Neural progenitor cell (in vitro differentiated cells): ENCODE measurements at regions not wholly inside any gene's neighbourhood (a gene's known extent, or its start where the extent isn't known, plus 50 kb on each side); places are given as distances from the start of the nearest gene placed in this dataset.

Experiments used
- DNase-seq: peaks from one replicate; pipeline ENCODE4 v3.0.0-alpha.2; 2016; ENCODE audit warnings: low spot score
- H2AFZ ChIP-seq: fragments of 200-600 bp; sonication (generic); replicated peaks from 2 replicates; pipeline ENCODE4 v1.6.1; 2016; ENCODE audit warnings: antibody characterized with exemption
- H3F3A ChIP-seq: fragments of 200-600 bp; sonication (generic); 2 replicates; pipeline ENCODE4 v1.6.1; 2016; ENCODE audit warnings: antibody characterized with exemption, low read depth
- H3K27ac ChIP-seq: fragments of 200-600 bp; sonication (generic); 2 replicates; pipeline ENCODE4 v1.5.1; 2016; ENCODE audit warnings: mild to moderate bottlenecking
- H3K27me3 ChIP-seq: fragments of 200-600 bp; sonication (generic); 2 replicates; pipeline ENCODE4 v1.6.1; 2016; ENCODE audit warnings: mild to moderate bottlenecking, moderate library complexity
- H3K36me3 ChIP-seq: fragments of 200-600 bp; sonication (generic); 2 replicates; pipeline ENCODE4 v1.5.1; 2016
- H3K4me1 ChIP-seq: fragments of 200-600 bp; sonication (generic); 2 replicates; pipeline ENCODE4 v1.6.1; 2016; ENCODE audit warnings: mixed run types
- H3K4me2 ChIP-seq: fragments of 200-600 bp; sonication (generic); 2 replicates; pipeline ENCODE4 v1.6.1; 2016
- H3K4me3 ChIP-seq: fragments of 200-600 bp; sonication (generic); 2 replicates; pipeline ENCODE4 v1.5.1; 2016
- H3K79me2 ChIP-seq: fragments of 200-600 bp; sonication (generic); 2 replicates; pipeline ENCODE4 v1.6.1; 2016; ENCODE audit warnings: low read depth
- H3K9ac ChIP-seq: fragments of 200-600 bp; sonication (generic); 2 replicates; pipeline ENCODE4 v1.6.1; 2016
- H3K9me3 ChIP-seq: fragments of 200-600 bp; sonication (generic); 2 replicates; pipeline ENCODE4 v1.5.1; 2016; ENCODE audit warnings: low read depth
- H4K20me1 ChIP-seq: fragments of 200-600 bp; sonication (generic); 2 replicates; pipeline ENCODE4 v1.6.1; 2016; ENCODE audit warnings: low read depth
- H3K27ac Mint-ChIP-seq: 3 replicates; pipeline ENCODE4 v1.8.0; 2021; ENCODE audit warnings: mixed read lengths
- H3K27me3 Mint-ChIP-seq: 2 replicates; pipeline ENCODE4 v1.8.0; 2022; ENCODE audit warnings: low read depth, mild to moderate bottlenecking, inconsistent platforms, moderate library complexity, mixed read lengths; ENCODE audit not compliant: insufficient read depth
- H3K36me3 Mint-ChIP-seq: 3 replicates; pipeline ENCODE4 v1.8.0; 2021; ENCODE audit warnings: mixed read lengths
- H3K4me1 Mint-ChIP-seq: 3 replicates; pipeline ENCODE4 v1.8.0; 2021; ENCODE audit warnings: mixed read lengths
- H3K4me3 Mint-ChIP-seq: 3 replicates; pipeline ENCODE4 v1.8.0; 2021; ENCODE audit warnings: mild to moderate bottlenecking, moderate library complexity, mixed read lengths
- H3K9me3 Mint-ChIP-seq: 3 replicates; pipeline ENCODE4 v1.8.0; 2020; ENCODE audit warnings: mixed read lengths
- EZH2 ChIP-seq: fragments of 200-600 bp; sonication (generic); IDR thresholded peaks from 2 replicates; pipeline ENCODE4 v1.6.1; 2017; ENCODE audit warnings: antibody characterized with exemption, mild to moderate bottlenecking, moderate library complexity
- EZH2phosphoT487 ChIP-seq: fragments of 200-600 bp; sonication (generic); IDR thresholded peaks from 2 replicates; pipeline ENCODE4 v1.6.1; 2017; ENCODE audit warnings: antibody characterized with exemption
- TF ChIP-seq, protein P1 (sequence below): fragments of 200-600 bp; sonication (generic); IDR thresholded peaks from 2 replicates; pipeline ENCODE4 v1.5.1; 2017; ENCODE audit warnings: antibody characterized with exemption, mild to moderate bottlenecking

DNA sequence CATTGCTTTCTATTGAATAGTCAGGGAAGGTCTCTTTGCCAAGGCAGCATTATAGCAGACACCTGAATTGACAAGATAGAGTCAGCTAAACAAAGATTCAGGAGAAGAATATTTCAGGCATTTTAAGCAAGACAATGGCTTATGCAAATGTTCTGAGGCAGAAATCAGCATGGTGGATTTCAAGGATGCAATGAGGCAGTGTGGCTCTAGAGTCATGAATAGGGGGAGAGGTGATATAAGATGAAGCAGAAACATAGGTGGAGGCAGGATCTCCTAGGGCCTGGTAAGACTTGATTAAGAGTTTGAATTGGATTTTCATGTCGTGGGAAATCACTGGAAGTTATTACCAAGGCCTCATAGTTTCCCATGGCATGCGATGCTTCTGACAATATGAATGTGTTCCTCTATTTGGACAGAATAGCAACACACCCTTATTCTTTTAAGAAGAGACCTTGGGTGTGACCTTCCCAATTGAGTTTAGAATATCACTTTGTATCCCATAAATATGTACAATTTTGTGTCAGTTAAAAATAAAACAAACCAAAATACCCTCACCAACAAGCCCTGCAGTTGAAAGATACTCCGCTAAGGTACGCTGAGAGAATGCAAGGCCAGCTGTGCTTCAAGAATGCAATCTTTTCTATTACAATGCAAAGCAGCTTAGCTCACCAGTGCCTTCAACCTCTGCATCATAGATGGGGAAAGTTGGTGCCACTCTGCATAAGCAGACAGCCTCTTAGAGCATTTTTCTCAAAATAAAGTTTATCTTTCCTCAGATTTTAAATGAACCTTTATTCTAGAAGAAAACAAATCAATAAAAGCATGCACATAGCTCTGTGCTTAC is 139.6 kb upstream of the SALL1 start:
- no peaks in the 10 kb centered on the region for H3K79me2 ChIP-seq
- TF ChIP-seq, protein P1, sequence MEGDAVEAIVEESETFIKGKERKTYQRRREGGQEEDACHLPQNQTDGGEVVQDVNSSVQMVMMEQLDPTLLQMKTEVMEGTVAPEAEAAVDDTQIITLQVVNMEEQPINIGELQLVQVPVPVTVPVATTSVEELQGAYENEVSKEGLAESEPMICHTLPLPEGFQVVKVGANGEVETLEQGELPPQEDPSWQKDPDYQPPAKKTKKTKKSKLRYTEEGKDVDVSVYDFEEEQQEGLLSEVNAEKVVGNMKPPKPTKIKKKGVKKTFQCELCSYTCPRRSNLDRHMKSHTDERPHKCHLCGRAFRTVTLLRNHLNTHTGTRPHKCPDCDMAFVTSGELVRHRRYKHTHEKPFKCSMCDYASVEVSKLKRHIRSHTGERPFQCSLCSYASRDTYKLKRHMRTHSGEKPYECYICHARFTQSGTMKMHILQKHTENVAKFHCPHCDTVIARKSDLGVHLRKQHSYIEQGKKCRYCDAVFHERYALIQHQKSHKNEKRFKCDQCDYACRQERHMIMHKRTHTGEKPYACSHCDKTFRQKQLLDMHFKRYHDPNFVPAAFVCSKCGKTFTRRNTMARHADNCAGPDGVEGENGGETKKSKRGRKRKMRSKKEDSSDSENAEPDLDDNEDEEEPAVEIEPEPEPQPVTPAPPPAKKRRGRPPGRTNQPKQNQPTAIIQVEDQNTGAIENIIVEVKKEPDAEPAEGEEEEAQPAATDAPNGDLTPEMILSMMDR = no peak
- TF ChIP-seq EZH2phosphoT487 (no peak), EZH2 (no peak)
- H3K4me1 ChIP-seq = peaks cover 18% of the 10 kb centered on the region
- H3K27me3 ChIP-seq = no peaks in the 10 kb centered on the region
- H3K36me3 Mint-ChIP-seq = no peaks in the 10 kb centered on the region
- no peak overlapping the region for H3K4me3 Mint-ChIP-seq
- H3K9ac ChIP-seq = no peak overlapping the region
- H3K27ac Mint-ChIP-seq = no peak overlapping the region
- H3K4me3 ChIP-seq = no peak overlapping the region
- peaks cover 10% of the 10 kb centered on the region for H3K4me1 Mint-ChIP-seq
- DNase-seq = peak; percentile 54
- H3K4me2 ChIP-seq = peak overlapping the region; percentile 44
- H3F3A ChIP-seq = peaks cover 12% of the 10 kb centered on the region
- H3K27me3 Mint-ChIP-seq = peaks cover 2% of the 10 kb centered on the region
- H3K9me3 Mint-ChIP-seq = peaks cover 3% of the 10 kb centered on the region
- no peak overlapping the region for H3K27ac ChIP-seq
- no peaks in the 10 kb centered on the region for H3K9me3 ChIP-seq
- peak overlapping the region; percentile 47 for H2AFZ ChIP-seq
- no peaks in the 10 kb centered on the region for H3K36me3 ChIP-seq
- H4K20me1 ChIP-seq = no peaks in the 10 kb centered on the region

DNA sequence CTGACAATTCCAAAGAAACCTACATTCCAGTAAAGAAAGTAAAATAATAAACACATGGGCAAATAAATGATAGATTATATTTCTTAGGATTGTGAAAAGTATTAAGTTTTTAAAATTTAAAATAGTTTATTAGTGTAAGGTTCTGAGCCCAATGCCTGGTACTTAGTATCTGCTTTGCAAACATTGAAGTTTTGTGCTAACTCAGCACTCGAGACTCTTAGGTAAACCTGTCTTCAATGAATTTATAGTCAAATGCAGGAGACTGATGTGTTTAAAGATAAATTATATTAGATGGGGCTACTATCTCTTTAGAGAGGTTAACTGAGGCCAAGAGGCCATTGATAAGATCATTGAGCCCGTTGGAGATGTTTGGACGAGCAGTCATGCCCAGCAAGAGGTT is 138.3 kb upstream of the SALL1 start:
- no peak for DNase-seq
- Histone ChIP-seq H2AFZ (no peak overlapping the region), H4K20me1 (no peaks in the 10 kb centered on the region), H3K9me3 (no peaks in the 10 kb centered on the region), H3K79me2 (no peaks in the 10 kb centered on the region), H3K36me3 (no peaks in the 10 kb centered on the region), H3K9ac (no peak overlapping the region), H3K27ac (no peak overlapping the region), H3F3A (peaks cover 12% of the 10 kb centered on the region), H3K4me3 (no peak overlapping the region), H3K27me3 (no peaks in the 10 kb centered on the region), H3K4me2 (no peak overlapping the region), H3K4me1 (peaks cover 18% of the 10 kb centered on the region)
- Mint-ChIP-seq H3K36me3 (no peaks in the 10 kb centered on the region), H3K27ac (no peak overlapping the region), H3K9me3 (no peaks in the 10 kb centered on the region), H3K4me3 (no peak overlapping the region), H3K4me1 (peaks cover 10% of the 10 kb centered on the region), H3K27me3 (peaks cover 2% of the 10 kb centered on the region)
- TF ChIP-seq, protein P1 = no peak
- TF ChIP-seq EZH2phosphoT487 = no peak

- H3K4me1 Mint-ChIP-seq = peaks cover 10% of the 10 kb centered on the region
- no peak overlapping the region for H3K4me2 ChIP-seq
- H3K9me3 ChIP-seq = no peaks in the 10 kb centered on the region
- H3K27me3 Mint-ChIP-seq = peaks cover 2% of the 10 kb centered on the region
- H3K4me1 ChIP-seq = peaks cover 18% of the 10 kb centered on the region
- no peak for TF ChIP-seq EZH2phosphoT487
- no peaks in the 10 kb centered on the region for H3K79me2 ChIP-seq
- H3K4me3 ChIP-seq = no peak overlapping the region
- no peaks in the 10 kb centered on the region for H3K9me3 Mint-ChIP-seq
- H3K27ac Mint-ChIP-seq = no peak overlapping the region
- H3K4me3 Mint-ChIP-seq = no peak overlapping the region
- H3K27ac ChIP-seq = no peak overlapping the region
- H3K36me3 ChIP-seq = no peaks in the 10 kb centered on the region
- peak overlapping the region; percentile 72 for H2AFZ ChIP-seq
- H3K36me3 Mint-ChIP-seq = no peaks in the 10 kb centered on the region
- H3K9ac ChIP-seq = no peak overlapping the region
- peaks cover 12% of the 10 kb centered on the region for H3F3A ChIP-seq
- no peak for DNase-seq
- H3K27me3 ChIP-seq = no peaks in the 10 kb centered on the region
- no peaks in the 10 kb centered on the region for H4K20me1 ChIP-seq
Measured at GRCh38 chr16:51287121-51287755, 136.2 kb upstream of the SALL1 start.

- H3K4me1 Mint-ChIP-seq = peaks cover 8% of the 10 kb centered on the region
- H3K79me2 ChIP-seq = no peaks in the 10 kb centered on the region
- DNase-seq = no peak
- H3K4me1 ChIP-seq = peaks cover 13% of the 10 kb centered on the region
- H3K4me3 Mint-ChIP-seq = no peak overlapping the region
- H3K27me3 Mint-ChIP-seq = peaks cover 2% of the 10 kb centered on the region
- no peak overlapping the region for H2AFZ ChIP-seq
- peaks cover 11% of the 10 kb centered on the region for H3F3A ChIP-seq
- H4K20me1 ChIP-seq = no peaks in the 10 kb centered on the region
- no peaks in the 10 kb centered on the region for H3K9me3 ChIP-seq
- no peaks in the 10 kb centered on the region for H3K36me3 Mint-ChIP-seq
- H3K9ac ChIP-seq = no peak overlapping the region
- H3K27ac ChIP-seq = no peak overlapping the region
- H3K9me3 Mint-ChIP-seq = no peaks in the 10 kb centered on the region
- H3K4me2 ChIP-seq = no peak overlapping the region
- no peak overlapping the region for H3K4me3 ChIP-seq
- H3K36me3 ChIP-seq = no peaks in the 10 kb centered on the region
- TF ChIP-seq EZH2phosphoT487 (no peak), EZH2 (no peak)
- TF ChIP-seq, protein P1 = no peak
- no peak overlapping the region for H3K27ac Mint-ChIP-seq
- no peaks in the 10 kb centered on the region for H3K27me3 ChIP-seq
Measured at GRCh38 chr16:51286272-51286671, 135.2 kb upstream of the SALL1 start.
